H1 (cell line): ENCODE measurements at regions not wholly inside any gene's neighbourhood (a gene's known extent, or its start where the extent isn't known, plus 50 kb on each side); places are given as distances from the start of the nearest gene placed in this dataset.

Experiments used
- CTCF ChIA-PET: fragments of 300-600 bp; sonication (Branson Sonifier 250); formaldehyde crosslinking; loops from one replicate; lab custom pipeline; 2021; ENCODE audit not compliant: partially characterized antibody; lab: Charles Lee
- POLR2A ChIA-PET: fragments of 300-600 bp; sonication (Branson Sonifier 250); formaldehyde crosslinking; loops from one replicate; lab custom pipeline; 2021; ENCODE audit warnings: inconsistent platforms; ENCODE audit not compliant: partially characterized antibody; lab: Charles Lee
- DNase-seq, 2 experiments: peaks; one replicate each; pipeline versions ENCODE4 v3.0.0 to v3.0.0-alpha.2; 2010 to 2022; ENCODE audit warnings: low spot score in 2 of 2, low read depth in 1 of 2, mixed read lengths in 1 of 2
- FAIRE-seq: peaks from 2 replicates; lab custom pipeline; 2011; peaks lifted over from hg19 to GRCh38; lab: Jason Lieb, UNC
- H2AFZ ChIP-seq: 2 replicates; pipeline ENCODE4 v1.8.1; 2012; ENCODE audit warnings: low read length, inconsistent platforms
- H2AK5ac ChIP-seq: 2 replicates; pipeline ENCODE4 v1.6.1; 2013; ENCODE audit warnings: low read depth, low read length
- H2BK120ac ChIP-seq: replicated peaks from 2 replicates; pipeline ENCODE3; 2013; ENCODE audit warnings: low read depth, low read length, inconsistent platforms
- H2BK12ac ChIP-seq: 2 replicates; pipeline ENCODE4 v1.6.1; 2013; ENCODE audit warnings: low read depth, low read length
- H2BK15ac ChIP-seq: 2 replicates; pipeline ENCODE4 v1.6.1; 2013; ENCODE audit warnings: low read length
- H2BK20ac ChIP-seq: 2 replicates; pipeline ENCODE4 v1.6.1; 2013; ENCODE audit warnings: low read length
- H2BK5ac ChIP-seq: 2 replicates; pipeline ENCODE4 v1.6.1; 2013; ENCODE audit warnings: low read depth, low read length
- H3K14ac ChIP-seq: 2 replicates; pipeline ENCODE4 v1.6.1; 2013; ENCODE audit warnings: inconsistent platforms; ENCODE audit not compliant: insufficient read length
- H3K18ac ChIP-seq: 2 replicates; pipeline ENCODE4 v1.6.1; 2013; ENCODE audit warnings: low read length; ENCODE audit errors: extremely low read depth
- H3K23ac ChIP-seq: 2 replicates; pipeline ENCODE4 v1.6.1; 2013; ENCODE audit warnings: inconsistent platforms; ENCODE audit not compliant: insufficient read length
- H3K23me2 ChIP-seq: 2 replicates; pipeline ENCODE4 v1.6.1; 2013; ENCODE audit warnings: low read depth, low read length
- H3K27ac ChIP-seq: 2 replicates; pipeline ENCODE4 v1.6.1; 2011; ENCODE audit warnings: low read depth, low read length, inconsistent platforms
- H3K27me3 ChIP-seq, 4 experiments: replicated peaks in 1 of 4; 1 replicate in 1 of 4; 2 replicates in 3 of 4; pipeline versions ENCODE4 v1.6.1 to v1.8.1; 2011 to 2013; ENCODE audit warnings: low read length in 3 of 4, mild to moderate bottlenecking in 3 of 4, inconsistent platforms in 2 of 4, mixed read lengths in 2 of 4, moderate library complexity in 1 of 4; ENCODE audit not compliant: control insufficient read depth in 3 of 4, insufficient read depth in 3 of 4; ENCODE audit errors: extremely low read depth in 1 of 4
- H3K36me3 ChIP-seq, 4 experiments: 2 replicates each; pipeline versions ENCODE4 v1.6.1 to v1.8.1; 2011 to 2013; ENCODE audit warnings: mild to moderate bottlenecking in 4 of 4, low read length in 3 of 4, moderate library complexity in 2 of 4, control low read depth in 1 of 4, inconsistent platforms in 1 of 4; ENCODE audit not compliant: insufficient read depth in 4 of 4, control insufficient read depth in 2 of 4
- H3K4ac ChIP-seq: replicated peaks from 2 replicates; pipeline ENCODE3; 2013; ENCODE audit warnings: low read length, low read depth, mixed read lengths, inconsistent platforms; ENCODE audit not compliant: insufficient read length
- H3K4me1 ChIP-seq, 4 experiments: replicated peaks in 1 of 4; 1 replicate in 1 of 4; 2 replicates in 3 of 4; pipeline versions ENCODE4 v1.6.1 to v1.8.1; 2011 to 2013; ENCODE audit warnings: low read length in 3 of 4, inconsistent platforms in 2 of 4, mixed read lengths in 1 of 4; ENCODE audit not compliant: insufficient read depth in 4 of 4, control insufficient read depth in 3 of 4
- H3K4me2 ChIP-seq, 2 experiments: 2 replicates each; pipeline versions ENCODE4 v1.6.1 to v1.8.1; 2011 to 2013; ENCODE audit warnings: low read depth in 2 of 2, low read length in 2 of 2, control low read depth in 1 of 2, inconsistent platforms in 1 of 2, mild to moderate bottlenecking in 1 of 2; ENCODE audit not compliant: insufficient read depth in 1 of 2
- H3K4me3 ChIP-seq, 4 experiments: fragments of 200-600, 300-600 bp in 1 of 4; sonication (generic), shearing (Covaris generic), sonication (Bioruptor Twin) in 1 of 4; 2 replicates each; pipeline versions ENCODE4 v1.5.1 to v1.8.1; 2011 to 2016; ENCODE audit warnings: low read length in 4 of 4, low read depth in 3 of 4, control low read depth in 2 of 4, inconsistent platforms in 2 of 4, mild to moderate bottlenecking in 2 of 4, mixed read lengths in 1 of 4, moderate library complexity in 1 of 4; ENCODE audit not compliant: insufficient read depth in 2 of 4; ENCODE audit errors: extremely low read depth in 1 of 4
- H3K56ac ChIP-seq: replicated peaks from 2 replicates; pipeline ENCODE3; 2013; ENCODE audit warnings: low read depth, mild to moderate bottlenecking, mixed read lengths, low read length, inconsistent platforms; ENCODE audit not compliant: insufficient read length
- H3K79me1 ChIP-seq: 2 replicates; pipeline ENCODE4 v1.6.1; 2013; ENCODE audit warnings: low read depth, low read length, control low read depth
- H3K79me2 ChIP-seq, 2 experiments: 2 replicates each; pipeline versions ENCODE4 v1.6.1 to v1.8.1; 2012 to 2013; ENCODE audit warnings: low read length in 2 of 2, mild to moderate bottlenecking in 2 of 2, inconsistent platforms in 1 of 2; ENCODE audit not compliant: insufficient read depth in 2 of 2, control insufficient read depth in 1 of 2
- H3K9ac ChIP-seq, 4 experiments: replicated peaks in 1 of 4; 1 replicate in 1 of 4; 2 replicates in 3 of 4; pipeline versions ENCODE4 v1.6.1 to v1.8.1; 2011 to 2013; ENCODE audit warnings: low read depth in 3 of 4, low read length in 3 of 4, control low read depth in 2 of 4, mild to moderate bottlenecking in 2 of 4, moderate library complexity in 2 of 4, inconsistent platforms in 1 of 4; ENCODE audit errors: extremely low read depth in 1 of 4
- H3K9me3 ChIP-seq, 2 experiments: 2 replicates each; pipeline versions ENCODE4 v1.6.1 to v1.8.1; 2012 to 2013; ENCODE audit warnings: mild to moderate bottlenecking in 2 of 2, moderate library complexity in 2 of 2, control low read depth in 1 of 2, inconsistent platforms in 1 of 2, low read depth in 1 of 2, low read length in 1 of 2, mixed read lengths in 1 of 2; ENCODE audit not compliant: insufficient read depth in 2 of 2
- H4K20me1 ChIP-seq, 2 experiments: replicated peaks in 1 of 2; 2 replicates each; pipeline versions ENCODE3 to v1.8.1; 2011 to 2013; ENCODE audit warnings: inconsistent platforms in 2 of 2, low read length in 2 of 2, mild to moderate bottlenecking in 1 of 2; ENCODE audit not compliant: insufficient read depth in 2 of 2, control insufficient read depth in 1 of 2
- H4K5ac ChIP-seq: 2 replicates; pipeline ENCODE4 v1.6.1; 2013; ENCODE audit warnings: low read length, low read depth, mixed read lengths, inconsistent platforms; ENCODE audit not compliant: insufficient read length
- H4K8ac ChIP-seq: 2 replicates; pipeline ENCODE4 v1.8.0; 2013; ENCODE audit warnings: mild to moderate bottlenecking, moderate library complexity, low read length, inconsistent platforms; ENCODE audit not compliant: insufficient read depth; ENCODE audit errors: extremely low read depth
- H4K91ac ChIP-seq: replicated peaks from 2 replicates; pipeline ENCODE3; 2013; ENCODE audit warnings: low read length, mixed read lengths, inconsistent platforms; ENCODE audit not compliant: insufficient read length
- BACH1 ChIP-seq: IDR thresholded peaks from 2 replicates; pipeline ENCODE4 v1.6.1; 2012; ENCODE audit warnings: low read length, improper control_type of control experiment
- BCL11A ChIP-seq, 2 experiments: IDR thresholded peaks; one replicate each; pipeline ENCODE4 v1.6.1; 2011; ENCODE audit warnings: low read depth in 2 of 2, low read length in 2 of 2, mild to moderate bottlenecking in 2 of 2
- BRCA1 ChIP-seq: IDR thresholded peaks from 2 replicates; pipeline ENCODE4 v1.6.1; 2012; ENCODE audit warnings: low read depth, low read length, improper control_type of control experiment
- CBX5 ChIP-seq: fragments of 300-800, 300-1000 bp; sonication (generic); IDR thresholded peaks from 2 replicates; pipeline ENCODE4 v1.7.1; 2016; ENCODE audit warnings: antibody characterized with exemption, low read length, low read depth
- EP300 ChIP-seq, 2 experiments: IDR thresholded peaks; 1 replicate in 1 of 2; 2 replicates in 1 of 2; pipeline ENCODE4 v1.6.1; 2011 to 2012; ENCODE audit warnings: low read depth in 2 of 2, low read length in 2 of 2, mild to moderate bottlenecking in 2 of 2, borderline replicate concordance in 1 of 2, inconsistent platforms in 1 of 2, moderate library complexity in 1 of 2
- KDM1A ChIP-seq: fragments of 200-600, 300-600 bp; sonication (generic); IDR thresholded peaks from 2 replicates; pipeline ENCODE4 v1.7.1; 2016; ENCODE audit warnings: mild to moderate bottlenecking, low read length, borderline replicate concordance
- KDM4A ChIP-seq: IDR thresholded peaks from one replicate; pipeline ENCODE4 v1.7.1; 2012; ENCODE audit warnings: low read depth, mild to moderate bottlenecking, moderate library complexity, low read length, inconsistent platforms; ENCODE audit not compliant: severe bottlenecking
- KDM5A ChIP-seq: fragments of 200-600 bp; IDR thresholded peaks from 2 replicates; pipeline ENCODE4 v1.7.1; 2012; ENCODE audit warnings: mild to moderate bottlenecking, low read length, inconsistent platforms, mixed read lengths
- RAD21 ChIP-seq, 2 experiments: IDR thresholded peaks in 1 of 2; conservative IDR thresholded peaks in 1 of 2; 2 replicates each; pipeline ENCODE4 v1.6.1; 2011; ENCODE audit warnings: low read depth in 2 of 2, low read length in 2 of 2, improper control_type of control experiment in 1 of 2, inconsistent platforms in 1 of 2, mild to moderate bottlenecking in 1 of 2, moderate library complexity in 1 of 2
- SUZ12 ChIP-seq: fragments of 200-600 bp; sonication (generic); IDR thresholded peaks from 2 replicates; pipeline ENCODE4 v1.6.1; 2012; ENCODE audit warnings: mild to moderate bottlenecking, inconsistent platforms, low read length, moderate library complexity, mixed read lengths
- WGBS, 2 experiments: shearing (Covaris generic) in 1 of 2; methylation state at CpG; one replicate each; pipeline versions ENCODE4 v1.1.6 to v1.1.7; 2013 to 2015; ENCODE audit warnings: low lambda C conversion rate in 2 of 2, mixed read lengths in 2 of 2, inconsistent platforms in 1 of 2, low coverage in 1 of 2, missing lambda C conversion rate in 1 of 2; ENCODE audit not compliant: insufficient replicate concordance in 2 of 2, insufficient coverage in 1 of 2, insufficient read length in 1 of 2; ENCODE audit errors: extremely low coverage in 1 of 2, missing lambda C conversion rate in 1 of 2; 5-methylcytosine and 5-hydroxymethylcytosine counted together

GRCh38 chr9:115757461-115757860, 396.1 kb upstream of the PAPPA start:
- no peak overlapping the region for H3K23ac ChIP-seq
- no peaks in the 10 kb centered on the region for H3K23me2 ChIP-seq
- no peak overlapping the region for H3K4me3 ChIP-seq
- no peaks in the 10 kb centered on the region for H3K4me1 ChIP-seq
- no peak overlapping the region for H3K14ac ChIP-seq
- H3K4ac ChIP-seq, result no peak overlapping the region
- no peaks in the 10 kb centered on the region for H3K9me3 ChIP-seq
- 89% methylated on average over 2 of the region's 2 CpGs; no CpG with 5 or more reads in 1 of the 2 experiments for WGBS, 2 experiments
- no peak overlapping the region for H2BK12ac ChIP-seq
- no peaks in the 10 kb centered on the region for H3K36me3 ChIP-seq
- no peak overlapping the region for H4K91ac ChIP-seq
- H4K8ac ChIP-seq, result no peak overlapping the region
- no peaks in the 10 kb centered on the region for H3K79me2 ChIP-seq
- no peak overlapping the region for H2BK5ac ChIP-seq
- H3K18ac ChIP-seq, result no peak overlapping the region
- H3K9ac ChIP-seq, result no peak overlapping the region
- no peak overlapping the region for H2AK5ac ChIP-seq
- H4K5ac ChIP-seq, result no peak overlapping the region
- TF ChIP-seq BRCA1 (no peak), RAD21 (IDR thresholded peaks at IDR 0.05 in 1 of 2, conservative IDR thresholded peaks at IDR 0.05 in 1 of 2; ENCODE audit: low read depth in 2 of 2, low read length in 2 of 2) (no peak), KDM4A (no peak), BCL11A (IDR thresholded peaks at IDR 0.05; ENCODE audit: low read depth in 2 of 2, low read length in 2 of 2) (no peak), CBX5 (no peak), KDM1A (no peak), KDM5A (no peak), EP300 (IDR thresholded peaks at IDR 0.05; ENCODE audit: borderline replicate concordance in 1 of 2, low read depth in 2 of 2, low read length in 2 of 2) (no peak), SUZ12 (no peak), BACH1 (no peak)
- H3K79me1 ChIP-seq, result no peaks in the 10 kb centered on the region
- CTCF ChIA-PET, result interaction anchor here (1.3 kb wide), 1 partner anchor 9 kb away, joined by 4 read pairs; no protein-coding TSS in a partner anchor
- H2AFZ ChIP-seq, result no peak overlapping the region
- no peak overlapping the region for H2BK20ac ChIP-seq
- no peaks in the 10 kb centered on the region for H3K27me3 ChIP-seq
- no peak for FAIRE-seq
- no peak overlapping the region for H3K27ac ChIP-seq
- no peak overlapping the region for H2BK15ac ChIP-seq
- no peak overlapping the region for H3K4me2 ChIP-seq
- POLR2A ChIA-PET, result no interaction called here
- H2BK120ac ChIP-seq, result no peak overlapping the region
- no peak for DNase-seq
- no peaks in the 10 kb centered on the region for H4K20me1 ChIP-seq
- H3K56ac ChIP-seq, result no peak overlapping the region
